Activated T-cell treated with anti-CD3 and anti-CD28 coated beads, Interleukin-2, amount 50 U/mL, for 48 hours (primary cell): ENCODE measurements at regions not wholly inside any gene's neighbourhood (a gene's known extent, or its start where the extent isn't known, plus 50 kb on each side); places are given as distances from the start of the nearest gene placed in this dataset.
"Not testable (repeated sequence)": the region's sequence is repeated elsewhere in the genome, so short reads cannot be mapped to it uniquely, and the experiment has no call there.

ENCODE experiments used
- DNase-seq, 2 experiments: peaks; one replicate each; pipeline ENCODE4 v3.0.0-alpha.2; 2020

DNA sequence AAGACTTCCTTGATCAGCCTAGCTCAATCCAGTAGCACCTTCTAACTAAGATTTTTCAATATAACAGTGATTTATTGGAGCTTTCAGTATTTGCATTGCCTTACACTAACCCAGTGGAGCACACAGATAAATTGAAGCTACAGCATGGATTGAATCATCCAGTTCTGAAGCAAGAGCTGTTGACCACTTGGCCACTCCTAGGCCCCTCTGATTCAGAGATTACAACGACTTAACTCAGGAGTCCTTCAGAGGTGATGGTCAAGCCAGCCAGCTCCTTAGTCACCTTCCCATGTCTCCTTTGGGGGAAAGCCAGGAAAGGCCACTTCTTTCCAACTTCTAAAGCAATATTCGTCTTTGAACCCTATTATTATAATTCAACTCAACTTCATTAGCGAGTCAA is 151.8 kb downstream of the TENT5C start:
- DNase-seq = no peak

DNA sequence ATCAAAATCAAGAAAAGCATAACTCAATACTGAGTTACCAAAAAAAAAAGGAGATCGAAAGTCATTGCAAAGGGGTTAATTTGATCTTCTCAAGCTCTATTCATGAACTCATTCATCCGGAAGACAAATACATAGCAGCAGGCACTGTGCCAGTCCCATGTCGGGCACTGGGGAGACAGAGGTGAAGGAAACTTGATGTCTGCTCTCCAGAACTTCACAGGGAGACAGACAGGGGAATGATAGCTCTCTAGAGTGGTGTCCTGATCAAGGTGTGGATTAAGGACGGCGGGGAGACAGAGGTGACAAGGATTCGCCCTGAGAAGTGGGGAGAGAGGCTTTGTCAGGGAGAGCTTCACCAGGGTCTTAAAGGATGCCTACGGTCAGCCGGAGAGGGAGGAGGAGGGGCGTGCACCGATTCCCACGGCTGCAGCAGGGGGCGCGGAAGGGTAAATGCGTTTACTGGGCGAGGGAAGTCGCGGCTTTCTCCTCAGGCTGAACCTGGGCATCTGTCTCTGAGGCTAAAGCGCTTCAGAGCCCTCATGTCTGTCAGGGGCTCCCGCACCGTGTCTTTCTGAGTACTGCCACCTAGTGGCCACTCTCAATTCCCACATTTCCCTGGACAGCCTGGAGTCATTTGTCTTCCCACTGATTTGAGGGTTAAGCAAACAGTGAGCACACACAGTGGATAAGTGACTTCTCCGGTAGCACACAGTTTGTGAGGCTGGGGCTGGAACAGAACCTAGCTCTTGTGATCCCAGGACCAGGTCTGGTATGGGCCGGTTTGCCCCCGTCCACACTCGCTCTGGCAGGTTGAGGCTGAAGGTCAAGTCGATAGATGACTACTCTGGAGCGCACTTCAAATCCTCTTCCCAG is 152.8 kb downstream of the TENT5C start:
- peak; percentile 75 to 77 for DNase-seq

DNA sequence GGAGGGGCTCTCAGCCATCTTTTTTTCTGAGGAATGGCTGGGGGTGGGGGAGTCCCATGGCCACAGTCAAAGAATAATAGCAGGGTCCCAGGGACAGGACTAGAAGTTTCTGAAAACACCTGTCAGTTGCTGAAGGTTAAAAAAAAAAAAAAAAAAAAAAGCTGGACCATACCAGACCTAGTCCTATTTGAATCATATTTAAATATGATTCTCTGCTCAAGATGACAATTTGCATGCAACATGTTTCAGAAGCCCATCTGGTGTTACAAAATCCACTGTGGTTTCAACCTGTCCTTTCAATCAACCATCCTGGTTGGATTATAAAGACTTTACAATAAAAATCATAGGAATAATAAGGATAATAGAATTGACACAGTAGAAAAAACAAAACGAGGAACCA is 153.7 kb downstream of the TENT5C start:
- no peak for DNase-seq

DNA sequence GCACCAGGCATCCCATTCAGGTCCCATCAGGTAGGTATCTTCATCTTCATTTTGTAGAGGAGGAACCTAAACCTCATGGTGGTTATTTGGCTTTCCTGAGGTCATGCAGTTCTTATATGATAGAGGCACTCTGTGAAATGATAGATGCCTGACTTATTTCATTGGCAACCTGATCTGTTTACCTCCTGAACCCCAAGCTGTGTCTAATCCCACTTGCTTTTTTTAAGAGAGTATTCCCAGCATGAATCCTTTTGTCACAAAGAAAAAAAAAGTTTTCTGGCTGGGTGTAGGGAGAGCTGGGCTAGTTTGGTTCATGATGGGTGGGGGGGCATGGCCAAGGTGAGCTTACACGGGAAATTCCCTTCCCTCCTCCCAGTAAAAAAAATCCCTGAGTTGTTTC is 154.2 kb downstream of the TENT5C start:
- no peak for DNase-seq

DNA sequence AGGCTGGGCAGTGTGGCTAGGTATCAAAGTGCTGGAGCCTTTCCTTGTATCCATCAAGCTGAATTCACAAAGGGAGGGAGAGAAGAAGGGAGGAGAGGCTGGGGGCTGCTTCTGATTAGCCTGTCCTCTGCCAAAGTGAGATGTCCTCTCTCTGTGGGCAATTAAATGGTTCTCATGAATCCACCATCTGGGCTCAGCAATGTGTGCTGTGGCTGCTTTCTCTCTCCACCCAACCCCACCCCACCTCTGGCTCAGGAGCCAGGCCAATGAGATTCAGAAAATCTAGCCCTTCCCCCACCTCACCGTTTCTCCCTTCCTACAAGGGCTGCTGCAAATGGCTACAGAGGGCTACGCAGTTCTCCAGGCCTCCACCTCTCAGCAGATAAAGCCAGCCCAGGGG is 154.6 kb downstream of the TENT5C start:
- DNase-seq = no peak

DNA sequence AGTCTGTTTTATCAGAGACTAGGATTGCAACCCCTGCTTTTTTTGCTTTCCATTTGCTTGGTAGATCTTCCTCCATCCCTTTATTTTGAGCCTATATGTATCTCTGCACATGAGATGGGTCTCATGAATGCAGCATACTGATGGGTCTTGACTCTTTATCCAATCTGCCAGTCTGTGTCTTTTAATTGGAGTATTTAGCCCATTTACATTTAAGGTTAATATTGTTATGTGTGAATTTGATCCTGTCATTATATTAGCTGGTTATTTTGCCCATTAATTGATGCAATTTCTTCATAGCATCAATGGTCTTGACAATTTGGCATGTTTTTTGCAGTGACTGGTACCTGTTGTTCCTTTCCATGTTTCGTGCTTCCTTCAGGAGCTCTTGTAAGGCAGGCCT is 161.7 kb downstream of the GDAP2 start:
- DNase-seq = not testable (repeated sequence)

DNA sequence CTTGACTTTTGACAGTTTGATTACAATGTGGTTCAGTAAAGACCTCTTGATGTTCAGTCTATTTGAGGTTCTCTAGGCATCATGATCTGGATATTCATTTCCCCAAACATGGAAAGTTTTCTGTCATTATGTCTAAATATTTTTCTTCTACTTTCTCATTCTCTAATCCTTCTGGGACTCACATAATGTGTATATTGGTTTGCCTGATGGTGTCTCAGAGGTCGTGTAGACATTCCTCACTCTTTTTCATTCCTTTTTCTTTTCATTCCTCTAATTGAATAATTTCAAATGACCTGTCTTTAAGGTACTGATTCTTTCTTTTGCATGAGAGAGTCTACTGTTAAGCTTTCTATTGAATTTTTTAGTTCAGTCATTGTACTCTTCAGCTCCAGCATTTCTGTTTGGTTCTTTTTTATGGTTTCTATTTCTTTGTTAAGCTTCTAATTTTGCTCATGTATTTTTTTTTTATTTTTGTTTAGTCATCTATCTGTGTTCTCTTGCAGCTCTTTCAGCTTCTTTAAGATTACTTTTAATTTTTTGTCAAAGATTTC is 158.4 kb downstream of the GDAP2 start:
- DNase-seq = no peak

DNA sequence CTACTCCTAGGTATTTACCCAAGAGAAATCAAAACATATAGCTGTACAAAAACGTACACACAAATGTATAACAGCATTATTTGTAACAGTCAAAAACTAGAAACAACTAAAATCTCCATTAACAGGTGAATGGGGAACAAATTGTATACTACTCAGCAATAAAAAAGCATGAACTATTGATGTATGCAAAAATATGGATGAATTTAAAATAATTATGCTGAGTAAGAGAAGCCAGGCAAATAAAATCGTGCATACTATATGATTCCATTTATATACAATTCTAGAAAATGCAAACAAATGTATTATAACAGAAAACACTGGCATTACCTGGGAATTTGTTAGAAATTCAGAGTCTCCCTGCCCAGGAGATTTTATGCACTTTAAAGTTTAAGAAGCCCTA is 150.1 kb downstream of the GDAP2 start:
- DNase-seq = no peak

DNA sequence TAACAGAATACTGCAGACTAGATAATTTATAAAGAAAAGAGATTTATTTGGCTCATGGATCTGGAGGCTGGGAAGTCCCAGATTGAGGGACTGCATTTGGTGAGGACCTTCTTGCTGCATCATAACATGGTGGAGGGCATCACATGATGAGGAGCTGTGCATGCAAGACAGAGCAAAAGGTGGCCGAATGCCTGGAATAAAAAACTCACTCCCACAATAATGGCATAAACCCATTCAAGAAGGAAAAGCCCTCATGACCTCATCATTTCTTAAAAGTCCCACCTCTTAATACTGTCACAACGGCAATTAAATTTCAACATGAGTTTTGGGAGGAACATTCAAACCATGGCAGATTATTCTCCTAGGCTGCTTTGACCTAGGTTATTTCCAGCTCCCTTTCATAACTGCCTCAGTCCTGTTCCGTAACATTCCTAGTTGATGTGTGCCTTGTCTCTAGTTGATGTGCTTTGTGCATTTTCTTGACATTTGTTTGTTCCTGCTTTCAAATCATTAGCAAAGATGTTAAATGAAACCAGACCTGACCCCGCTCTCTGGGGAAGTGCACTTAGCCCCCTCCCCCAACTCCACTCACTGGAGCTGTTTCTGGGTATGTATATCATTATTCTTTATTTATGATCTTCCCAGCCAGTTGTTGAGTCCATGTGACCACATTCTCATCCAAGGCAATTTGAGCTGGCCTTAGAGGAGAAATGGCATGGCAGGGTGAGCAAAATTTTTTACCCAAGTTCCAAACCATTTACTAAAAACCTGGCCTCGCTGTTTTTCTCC is 148.5 kb downstream of the GDAP2 start:
- DNase-seq = no peak

DNA sequence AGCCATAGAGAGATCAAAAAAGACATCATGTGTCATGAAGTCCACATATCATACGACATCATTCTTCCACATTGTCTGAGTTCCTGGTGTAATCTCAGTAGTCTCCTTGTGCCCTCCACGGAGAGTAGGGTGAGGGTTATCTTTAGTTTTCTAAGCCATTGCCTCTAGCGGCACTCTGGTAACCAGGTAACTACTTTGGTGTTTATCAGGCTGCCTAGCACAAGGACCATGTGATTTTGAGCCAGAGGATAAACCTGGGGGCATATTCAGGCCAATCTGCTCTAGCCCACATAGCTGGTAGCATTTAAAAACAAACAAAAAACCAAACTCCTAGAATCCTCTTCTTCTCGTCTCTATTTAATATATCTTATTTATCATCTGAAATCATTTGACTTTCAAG is 147.4 kb downstream of the GDAP2 start:
- no peak for DNase-seq

DNA sequence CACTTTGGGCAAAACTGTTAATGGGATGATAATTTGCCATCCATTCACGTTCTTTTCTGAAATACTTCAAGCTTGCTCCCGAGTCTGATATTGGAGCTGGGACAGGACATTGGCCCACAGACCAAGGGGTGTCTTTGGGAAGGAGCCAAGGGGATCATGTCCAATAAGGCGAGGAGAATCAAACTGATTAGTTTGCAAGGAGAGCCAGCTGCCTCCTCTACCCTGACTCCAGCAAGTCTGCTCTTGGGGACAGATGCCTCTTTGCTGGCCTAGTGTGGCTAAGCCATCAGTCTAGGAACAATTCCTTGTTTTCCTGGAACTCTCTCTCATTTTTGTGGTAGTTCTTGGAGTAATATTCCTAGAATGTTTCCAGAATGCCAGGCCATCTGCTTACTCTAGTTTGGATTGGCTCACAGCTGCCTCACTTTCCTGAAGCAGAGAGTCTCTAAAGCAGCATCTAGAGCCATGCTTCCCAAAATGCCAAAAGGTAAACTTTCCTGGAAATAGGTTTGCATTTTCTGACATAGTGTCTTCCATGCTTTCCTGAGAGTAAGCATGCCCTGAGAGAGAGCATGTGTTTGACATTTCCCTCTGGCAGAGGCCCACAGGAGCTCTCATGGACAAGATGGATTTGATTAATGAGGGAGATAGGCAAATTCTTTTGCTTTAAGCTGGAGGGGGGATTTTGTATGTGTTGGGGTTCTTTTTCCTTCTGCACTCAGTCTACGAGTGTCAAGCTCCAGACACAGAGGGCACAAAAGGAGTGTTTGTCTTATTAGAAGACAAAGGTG is 145.6 kb downstream of the GDAP2 start:
- DNase-seq = no peak

DNA sequence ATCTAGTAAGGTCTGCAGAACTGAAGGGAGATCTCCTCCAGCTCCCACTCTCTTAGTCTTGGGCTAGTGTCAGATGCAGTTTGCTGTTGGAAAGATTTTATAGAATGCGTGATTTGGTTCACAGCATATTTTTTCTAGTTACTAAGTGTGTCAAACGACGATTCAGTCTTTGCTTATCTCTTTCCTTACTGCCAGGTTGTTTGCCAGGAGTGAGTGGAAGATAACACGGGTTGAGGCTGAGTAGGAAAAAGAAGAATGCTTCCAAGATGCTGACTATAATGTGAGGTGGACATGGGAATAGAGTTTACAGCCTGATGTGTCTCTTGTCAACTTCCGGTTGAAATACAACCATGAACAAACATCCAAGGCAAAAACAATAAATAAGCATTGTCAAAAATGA is 141.4 kb downstream of the GDAP2 start:
- no peak for DNase-seq

DNA sequence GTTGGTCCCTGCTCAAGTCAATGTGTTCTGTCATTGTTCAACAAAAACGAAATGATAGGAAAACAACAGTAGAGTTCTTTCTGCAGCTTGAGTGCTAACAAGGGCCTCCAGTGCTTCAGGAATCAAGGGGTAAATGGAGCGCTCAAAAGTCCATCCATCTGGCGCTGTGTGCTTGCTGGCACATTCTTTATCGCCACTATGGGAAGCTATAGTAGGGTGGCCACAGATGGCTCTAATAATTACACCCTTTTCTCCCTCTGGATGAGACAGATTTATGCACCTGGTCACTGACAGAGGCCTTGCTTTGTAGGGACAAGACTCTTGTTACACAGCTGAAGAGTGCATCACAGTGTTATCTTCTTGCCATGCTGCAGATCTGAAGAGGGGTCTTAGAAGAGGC is 136.0 kb downstream of the GDAP2 start:
- DNase-seq = no peak

DNA sequence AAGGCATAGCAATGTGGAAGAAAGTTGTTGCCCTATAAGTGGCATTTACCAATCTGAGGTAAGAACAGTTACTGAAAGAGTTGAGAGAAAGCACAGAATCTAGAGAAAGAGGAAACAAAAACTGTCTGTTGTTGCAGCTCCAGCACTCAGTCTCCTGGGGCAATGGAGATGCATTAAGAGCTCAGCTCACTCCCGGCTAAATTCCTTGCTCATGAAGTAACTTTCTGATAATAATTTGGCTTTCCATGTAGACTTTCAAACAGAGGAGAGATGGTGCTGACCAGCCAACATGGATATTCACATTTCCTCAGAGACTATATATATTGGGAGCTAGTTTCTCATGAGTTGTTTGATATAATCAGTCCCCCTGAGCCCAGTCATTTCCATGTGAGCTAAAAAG is 135.3 kb downstream of the GDAP2 start:
- DNase-seq = no peak

DNA sequence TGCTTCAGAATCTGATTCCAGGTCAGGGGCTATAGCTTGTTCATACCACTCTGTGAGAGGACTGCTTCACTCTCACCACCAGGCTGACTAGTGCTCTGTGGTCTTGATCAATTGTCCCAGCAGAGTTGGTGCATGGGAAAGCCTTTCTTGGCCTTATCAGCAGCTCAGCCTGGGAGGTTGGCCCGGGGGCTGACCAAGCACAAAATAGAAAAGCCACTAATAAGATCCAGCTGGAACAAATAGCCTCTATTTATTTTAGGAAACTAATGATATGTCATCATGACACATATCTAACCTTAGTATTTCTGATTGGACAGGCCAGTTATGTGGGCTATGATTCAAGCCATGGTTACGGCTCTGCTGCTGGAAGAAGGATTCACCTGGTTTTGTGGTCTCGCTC is 134.2 kb downstream of the GDAP2 start:
- DNase-seq = no peak

DNA sequence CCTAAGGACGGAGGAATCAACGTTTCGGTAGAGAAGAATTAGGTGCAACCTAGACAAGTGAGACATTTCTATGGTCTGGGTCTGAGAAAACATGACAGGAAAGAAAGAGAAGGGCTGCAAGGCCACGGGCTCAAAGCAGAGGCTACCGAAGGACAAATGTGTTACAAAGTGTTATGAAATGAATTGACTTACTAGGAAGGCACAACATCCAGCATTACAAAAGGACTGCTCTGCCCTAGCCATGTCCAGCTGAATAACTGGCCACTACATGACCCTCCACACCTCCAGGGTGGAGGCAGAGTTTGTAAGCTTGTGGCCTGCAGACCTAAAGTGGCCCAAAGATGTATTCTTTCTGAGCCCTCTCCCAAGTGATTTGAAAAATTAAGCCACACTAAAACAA is 133.6 kb downstream of the GDAP2 start:
- no peak for DNase-seq

DNA sequence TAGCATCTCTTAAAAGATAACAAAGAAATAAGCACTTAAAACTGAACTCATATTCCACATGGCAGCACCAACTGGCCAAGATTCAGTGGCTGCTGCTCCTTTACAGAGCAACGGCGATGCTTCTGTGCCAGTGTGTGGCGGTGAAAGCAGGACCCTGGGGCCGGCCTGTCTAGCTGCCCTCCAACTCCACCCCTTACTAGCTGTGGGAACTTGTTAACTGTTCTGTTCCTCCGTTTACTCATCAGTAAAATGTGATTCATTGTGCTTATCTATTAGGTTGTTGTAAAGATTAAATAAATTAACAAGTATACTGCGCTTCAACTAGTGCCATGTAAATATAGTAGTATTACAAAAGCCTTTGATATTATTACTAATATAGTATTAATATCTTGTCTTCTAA is 133.2 kb downstream of the GDAP2 start:
- DNase-seq = no peak

DNA sequence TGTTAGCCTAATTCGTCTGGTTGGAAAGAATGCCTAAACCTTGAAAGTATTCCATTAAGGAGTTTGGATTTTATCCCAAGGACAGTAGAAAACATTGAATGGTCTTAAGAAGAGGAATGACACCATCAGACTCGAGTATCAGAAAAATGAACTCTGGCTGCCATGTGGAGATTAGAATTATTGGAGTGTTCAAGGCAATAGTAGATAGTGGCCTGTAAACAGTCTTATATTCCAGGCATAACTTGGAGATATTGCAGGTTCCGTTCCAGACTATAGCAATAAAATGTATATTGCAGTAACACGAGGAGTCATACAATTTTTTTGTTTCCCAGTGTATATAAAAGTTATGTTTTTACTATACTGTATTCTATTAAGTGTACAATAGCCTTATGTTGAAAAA is 130.9 kb downstream of the GDAP2 start:
- no peak for DNase-seq

DNA sequence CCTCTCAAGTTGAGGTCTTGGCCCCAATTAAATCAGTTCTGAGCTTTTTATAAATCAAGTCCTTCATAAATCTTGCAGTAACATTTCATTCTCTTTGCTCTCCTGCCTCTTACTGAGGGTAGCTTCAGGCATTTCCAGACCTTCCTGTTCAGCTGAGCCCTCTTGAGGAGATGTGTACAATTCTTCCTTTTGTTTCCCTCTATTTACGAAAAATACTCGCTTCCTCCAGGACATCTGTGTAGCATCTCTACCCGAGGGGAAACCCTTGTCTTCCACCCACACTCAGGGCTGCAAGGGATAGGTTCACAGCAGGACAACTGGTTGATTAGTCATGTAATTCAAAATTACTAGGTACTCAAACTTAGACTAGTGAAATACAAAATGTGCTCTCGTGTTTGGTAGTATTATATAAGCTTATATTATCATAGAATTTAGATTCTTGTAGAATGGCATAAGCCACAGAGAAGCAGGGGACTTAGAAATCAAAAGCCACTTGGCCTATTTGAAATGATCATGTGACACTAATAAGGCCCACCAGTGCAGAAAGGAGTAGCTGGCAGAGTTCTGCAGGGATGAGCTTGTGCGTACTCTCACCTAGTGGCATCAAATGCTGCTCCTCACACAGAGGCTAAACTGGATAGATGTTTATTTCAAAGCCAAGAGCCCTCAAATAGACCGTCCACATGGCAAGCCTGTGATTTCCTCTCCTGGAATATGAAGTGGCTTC is 126.7 kb downstream of the GDAP2 start:
- no peak for DNase-seq

DNA sequence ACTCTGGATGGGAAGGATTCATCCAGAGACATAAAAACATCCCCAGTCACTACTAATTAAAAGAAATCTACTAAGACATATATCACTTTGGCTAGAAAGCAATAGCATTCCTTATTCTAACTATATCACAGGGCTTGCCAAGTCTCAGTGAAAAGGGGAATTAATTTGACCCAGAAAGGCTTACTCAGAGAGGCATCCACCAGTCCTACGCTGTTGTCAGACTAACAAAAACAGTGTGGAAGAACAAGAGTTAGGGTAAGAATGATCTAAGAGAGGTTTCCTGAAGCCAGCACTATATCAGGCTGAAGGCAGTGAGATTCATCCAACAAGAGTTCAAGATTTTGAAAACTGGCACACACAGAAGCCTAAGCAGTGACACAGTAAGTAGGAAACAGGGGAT is 126.1 kb downstream of the GDAP2 start:
- no peak for DNase-seq

DNA sequence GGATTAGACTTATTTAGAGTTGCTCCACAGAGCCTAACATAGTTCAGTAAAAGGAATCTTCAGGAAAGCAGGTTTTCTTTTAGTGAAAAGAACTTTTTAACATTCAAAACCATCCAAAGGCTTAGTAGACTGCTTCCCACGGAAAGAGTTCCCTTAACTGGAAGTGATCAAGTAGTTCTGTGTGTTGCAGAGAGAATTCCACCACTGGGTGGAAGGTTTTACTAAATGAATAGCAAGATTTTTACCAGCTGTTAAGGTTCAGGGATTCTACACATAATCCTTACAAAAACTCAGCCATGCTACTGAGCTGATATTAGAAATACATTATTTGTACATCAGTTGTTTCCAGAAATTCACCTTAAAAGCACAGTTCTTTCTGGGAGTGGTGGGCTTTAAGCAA is 119.7 kb downstream of the GDAP2 start:
- no peak for DNase-seq

DNA sequence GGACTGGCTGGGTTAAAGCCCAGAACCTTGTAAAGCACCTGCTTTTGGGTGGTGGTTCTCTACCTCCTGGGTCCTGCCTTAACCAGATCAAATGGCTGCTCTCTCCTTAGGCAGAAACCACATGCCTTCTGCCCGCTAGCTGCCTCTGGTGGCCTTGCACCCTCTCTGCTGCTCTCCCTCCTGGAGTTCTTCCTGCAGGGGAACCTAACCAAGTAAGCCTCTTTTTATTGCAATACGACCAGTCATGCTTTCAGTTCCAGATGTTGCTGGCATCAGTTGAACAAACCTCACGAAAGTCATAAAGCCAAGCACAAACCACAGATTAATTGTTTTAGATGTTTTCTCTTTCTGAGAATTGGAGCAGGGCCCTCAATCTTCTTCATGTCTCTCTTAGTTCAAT is 118.9 kb downstream of the GDAP2 start:
- no peak for DNase-seq
